ENCODE measurements at regions not wholly inside any gene's neighbourhood (a gene's known extent, or its start where the extent isn't known, plus 50 kb on each side); places are given as distances from the start of the nearest gene placed in this dataset.

- H3K4me1 Mint-ChIP-seq (ENCODE audit: low read depth) = no peaks in the 10 kb centered on the region
- no peak overlapping the region for H3K27ac Mint-ChIP-seq
- H3K9me3 Mint-ChIP-seq = peaks cover 8% of the 10 kb centered on the region
- DNase-seq = no peak
- TF ChIP-seq CTCF (IDR thresholded peaks at IDR 0.05) = no peak
- H3K27me3 Mint-ChIP-seq (ENCODE audit: insufficient read depth) = no peaks in the 10 kb centered on the region
- H3K36me3 Mint-ChIP-seq (ENCODE audit: low read depth) = no peaks in the 10 kb centered on the region
- no peak overlapping the region for H3K4me3 Mint-ChIP-seq
Measured at GRCh38 chrX:43522582-43522981, 133.5 kb upstream of the MAOA start.

- H3K4me1 Mint-ChIP-seq (ENCODE audit: low read depth) = no peaks in the 10 kb centered on the region
- H3K4me3 Mint-ChIP-seq = no peak overlapping the region
- no peaks in the 10 kb centered on the region for H3K36me3 Mint-ChIP-seq (ENCODE audit: low read depth)
- no peak for TF ChIP-seq CTCF (IDR thresholded peaks at IDR 0.05)
- no peak overlapping the region for H3K27ac Mint-ChIP-seq
- no peaks in the 10 kb centered on the region for H3K27me3 Mint-ChIP-seq (ENCODE audit: insufficient read depth)
- DNase-seq = no peak
- H3K9me3 Mint-ChIP-seq = peaks cover 7% of the 10 kb centered on the region; the same call in 1 of the 2 replicates
Measured at GRCh38 chrX:43525901-43526610, 130.0 kb upstream of the MAOA start.

- no peak for TF ChIP-seq CTCF (IDR thresholded peaks at IDR 0.05)
- Mint-ChIP-seq H3K27ac (no peak overlapping the region), H3K4me3 (no peak overlapping the region), H3K36me3 (ENCODE audit: low read depth) (no peaks in the 10 kb centered on the region), H3K9me3 (peaks cover 2% of the 10 kb centered on the region; the same call in 1 of the 2 replicates), H3K27me3 (ENCODE audit: insufficient read depth) (no peaks in the 10 kb centered on the region), H3K4me1 (ENCODE audit: low read depth) (no peaks in the 10 kb centered on the region)
- DNase-seq = no peak
Measured at GRCh38 chrX:43526878-43527277, 129.2 kb upstream of the MAOA start.

GRCh38 chrX:43527801-43528200 is 128.3 kb upstream of the MAOA start:
- Mint-ChIP-seq H3K36me3 (ENCODE audit: low read depth) (no peaks in the 10 kb centered on the region), H3K4me1 (ENCODE audit: low read depth) (no peaks in the 10 kb centered on the region), H3K4me3 (no peak overlapping the region), H3K27me3 (ENCODE audit: insufficient read depth) (no peaks in the 10 kb centered on the region), H3K9me3 (peaks cover 4% of the 10 kb centered on the region; the same call in 1 of the 2 replicates), H3K27ac (no peak overlapping the region)
- TF ChIP-seq CTCF (IDR thresholded peaks at IDR 0.05) = no peak
- no peak for DNase-seq

- DNase-seq = no peak
- Mint-ChIP-seq H3K36me3 (ENCODE audit: low read depth) (no peaks in the 10 kb centered on the region), H3K9me3 (peaks cover 4% of the 10 kb centered on the region), H3K27me3 (ENCODE audit: insufficient read depth) (no peaks in the 10 kb centered on the region), H3K27ac (no peak overlapping the region), H3K4me1 (ENCODE audit: low read depth) (no peaks in the 10 kb centered on the region), H3K4me3 (no peak overlapping the region)
- TF ChIP-seq CTCF (IDR thresholded peaks at IDR 0.05) = no peak
Measured at GRCh38 chrX:43530837-43531236, 125.3 kb upstream of the MAOA start.

Data from HFFc6 (cell line).